Testis (tissue), 2 donors: ENCODE measurements at regions not wholly inside any gene's neighbourhood (a gene's known extent, or its start where the extent isn't known, plus 50 kb on each side); places are given as distances from the start of the nearest gene placed in this dataset.

Experiments
- POLR2A ChIP-seq: fragments of 450-650 bp; IDR thresholded peaks from one replicate; pipeline ENCODE4 v1.6.1; 2017; ENCODE audit warnings: antibody characterized with exemption, mild to moderate bottlenecking, moderate library complexity
- TF ChIP-seq, protein P1 (sequence below), 3 experiments: fragments of 450-650 bp in 2 of 3; fragments of 200-600 bp in 1 of 3; sonication (generic) in 1 of 3; IDR thresholded peaks; one replicate each; pipeline ENCODE4 v1.5.1; 2016 to 2019; ENCODE audit warnings: antibody characterized with exemption in 3 of 3, mild to moderate bottlenecking in 2 of 3, moderate library complexity in 1 of 3

DNA sequence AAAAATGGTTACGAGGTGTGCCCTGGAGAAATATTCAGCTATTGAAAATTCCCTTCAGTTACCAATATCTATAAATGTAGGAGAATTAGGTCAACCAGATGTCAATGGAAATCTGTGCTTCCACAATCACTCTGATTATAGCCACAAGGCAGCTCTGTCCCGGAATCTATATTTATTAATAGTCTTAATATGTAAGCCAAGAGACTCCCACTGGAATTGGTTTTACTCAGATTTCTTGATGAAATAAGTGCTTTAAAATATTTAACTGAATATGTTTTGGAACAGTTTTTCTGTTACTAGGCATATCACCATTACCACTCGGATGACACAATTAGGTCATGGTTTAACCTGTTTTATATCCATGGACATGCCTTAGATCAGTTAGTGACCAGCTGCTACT lies 169.6 kb downstream of the POM121L12 start:
- TF ChIP-seq, protein P1, sequence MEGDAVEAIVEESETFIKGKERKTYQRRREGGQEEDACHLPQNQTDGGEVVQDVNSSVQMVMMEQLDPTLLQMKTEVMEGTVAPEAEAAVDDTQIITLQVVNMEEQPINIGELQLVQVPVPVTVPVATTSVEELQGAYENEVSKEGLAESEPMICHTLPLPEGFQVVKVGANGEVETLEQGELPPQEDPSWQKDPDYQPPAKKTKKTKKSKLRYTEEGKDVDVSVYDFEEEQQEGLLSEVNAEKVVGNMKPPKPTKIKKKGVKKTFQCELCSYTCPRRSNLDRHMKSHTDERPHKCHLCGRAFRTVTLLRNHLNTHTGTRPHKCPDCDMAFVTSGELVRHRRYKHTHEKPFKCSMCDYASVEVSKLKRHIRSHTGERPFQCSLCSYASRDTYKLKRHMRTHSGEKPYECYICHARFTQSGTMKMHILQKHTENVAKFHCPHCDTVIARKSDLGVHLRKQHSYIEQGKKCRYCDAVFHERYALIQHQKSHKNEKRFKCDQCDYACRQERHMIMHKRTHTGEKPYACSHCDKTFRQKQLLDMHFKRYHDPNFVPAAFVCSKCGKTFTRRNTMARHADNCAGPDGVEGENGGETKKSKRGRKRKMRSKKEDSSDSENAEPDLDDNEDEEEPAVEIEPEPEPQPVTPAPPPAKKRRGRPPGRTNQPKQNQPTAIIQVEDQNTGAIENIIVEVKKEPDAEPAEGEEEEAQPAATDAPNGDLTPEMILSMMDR (IDR thresholded peaks at IDR 0.05) = no peak
- no peak for TF ChIP-seq POLR2A
